ENCODE measurements at regions not wholly inside any gene's neighbourhood (a gene's known extent, or its start where the extent isn't known, plus 50 kb on each side); places are given as distances from the start of the nearest gene placed in this dataset.

DNA sequence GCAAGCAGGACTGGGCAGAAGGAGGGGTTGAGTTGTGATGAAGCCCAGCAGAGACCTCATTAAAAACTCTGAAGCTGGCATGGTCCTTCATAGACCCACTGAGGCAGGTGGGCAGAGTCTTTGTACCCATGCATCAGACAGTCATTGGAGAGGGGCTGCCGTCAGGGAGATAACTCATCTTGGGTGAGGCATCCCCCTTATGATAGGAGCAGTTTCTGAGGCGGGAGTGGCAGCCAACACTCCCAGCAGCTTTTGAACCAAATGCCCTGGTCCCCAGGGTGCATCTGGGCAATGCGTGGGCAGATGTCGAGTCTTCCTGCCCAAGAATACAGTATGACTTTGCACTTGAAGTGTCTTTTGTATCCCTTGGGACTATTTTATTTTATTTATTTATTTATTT lies 68.1 kb downstream of the HTR5A start:
- peaks cover 9% of the 10 kb centered on the region for H3K27me3 Mint-ChIP-seq (ENCODE audit: low read depth)
- CTCF ChIA-PET: no interaction called here
- no peak overlapping the region for H3K27ac Mint-ChIP-seq
- ATAC-seq (no peak), DNase-seq (no peak)
- no peaks in the 10 kb centered on the region for H3K4me1 Mint-ChIP-seq (ENCODE audit: low read depth)
- POLR2A ChIA-PET: no interaction called here
- no peak overlapping the region for H3K4me3 Mint-ChIP-seq
- no peaks in the 10 kb centered on the region for H3K36me3 Mint-ChIP-seq (ENCODE audit: low read depth)
- H3K9me3 Mint-ChIP-seq (ENCODE audit: insufficient read depth): no peaks in the 10 kb centered on the region

GRCh38 chr7:155141562-155141961 lies 71.4 kb downstream of the HTR5A start:
- Mint-ChIP-seq H3K9me3 (ENCODE audit: insufficient read depth) (no peaks in the 10 kb centered on the region), H3K27ac (no peak overlapping the region), H3K27me3 (ENCODE audit: low read depth) (peaks cover 11% of the 10 kb centered on the region), H3K36me3 (ENCODE audit: low read depth) (no peaks in the 10 kb centered on the region), H3K4me1 (ENCODE audit: low read depth) (no peaks in the 10 kb centered on the region), H3K4me3 (no peak overlapping the region)
- CTCF ChIA-PET: no interaction called here
- no peak for DNase-seq
- POLR2A ChIA-PET: no interaction called here
- no peak for ATAC-seq

DNA sequence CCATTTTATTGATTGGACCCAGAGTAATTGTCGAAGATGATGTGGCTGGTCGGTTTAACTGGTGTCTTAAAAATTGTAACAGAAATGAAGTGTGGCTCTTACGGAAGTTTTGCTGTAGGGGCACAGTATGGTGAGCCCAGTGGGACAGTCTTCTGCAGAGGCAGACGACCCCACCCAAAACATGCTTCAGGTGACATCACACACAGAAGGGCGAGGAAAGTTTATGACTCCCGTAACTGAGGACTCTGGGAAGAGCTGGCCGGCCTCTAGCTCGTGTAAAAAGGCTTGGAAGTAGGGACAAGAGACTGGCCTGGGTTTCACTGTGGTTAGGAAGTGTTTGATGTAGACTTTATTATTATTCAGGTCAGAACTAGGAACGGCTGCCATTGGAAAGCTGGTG lies 73.3 kb downstream of the HTR5A start:
- H3K36me3 Mint-ChIP-seq (ENCODE audit: low read depth): no peaks in the 10 kb centered on the region
- POLR2A ChIA-PET: interaction anchor here (0.7 kb wide), 1 partner anchor 64 kb away, joined by 4 read pairs; no protein-coding TSS in a partner anchor
- DNase-seq (no peak), ATAC-seq (no peak)
- H3K9me3 Mint-ChIP-seq (ENCODE audit: insufficient read depth): no peaks in the 10 kb centered on the region
- no peak overlapping the region for H3K4me3 Mint-ChIP-seq
- peaks cover 16% of the 10 kb centered on the region for H3K27me3 Mint-ChIP-seq (ENCODE audit: low read depth)
- no peak overlapping the region for H3K27ac Mint-ChIP-seq
- CTCF ChIA-PET: no interaction called here
- H3K4me1 Mint-ChIP-seq (ENCODE audit: low read depth): no peaks in the 10 kb centered on the region

- ATAC-seq (no peak), DNase-seq (no peak)
- H3K9me3 Mint-ChIP-seq (ENCODE audit: insufficient read depth): no peaks in the 10 kb centered on the region
- no peak overlapping the region for H3K4me3 Mint-ChIP-seq
- H3K36me3 Mint-ChIP-seq (ENCODE audit: low read depth): no peaks in the 10 kb centered on the region
- H3K4me1 Mint-ChIP-seq (ENCODE audit: low read depth): no peaks in the 10 kb centered on the region
- H3K27me3 Mint-ChIP-seq (ENCODE audit: low read depth): peaks cover 16% of the 10 kb centered on the region
- CTCF ChIA-PET: no interaction called here
- POLR2A ChIA-PET: no interaction called here
- no peak overlapping the region for H3K27ac Mint-ChIP-seq
Observed at GRCh38 chr7:155144371-155144770, 74.2 kb downstream of the HTR5A start.

GRCh38 chr7:155145477-155146255 lies 75.5 kb downstream of the HTR5A start:
- ChIA-PET POLR2A (no interaction called here), CTCF (no interaction called here)
- Mint-ChIP-seq H3K27ac (no peak overlapping the region), H3K4me1 (ENCODE audit: low read depth) (no peaks in the 10 kb centered on the region), H3K27me3 (ENCODE audit: low read depth) (peaks cover 16% of the 10 kb centered on the region), H3K9me3 (ENCODE audit: insufficient read depth) (no peaks in the 10 kb centered on the region), H3K4me3 (no peak overlapping the region), H3K36me3 (ENCODE audit: low read depth) (no peaks in the 10 kb centered on the region)
- DNase-seq: no peak
- ATAC-seq: no peak

DNA sequence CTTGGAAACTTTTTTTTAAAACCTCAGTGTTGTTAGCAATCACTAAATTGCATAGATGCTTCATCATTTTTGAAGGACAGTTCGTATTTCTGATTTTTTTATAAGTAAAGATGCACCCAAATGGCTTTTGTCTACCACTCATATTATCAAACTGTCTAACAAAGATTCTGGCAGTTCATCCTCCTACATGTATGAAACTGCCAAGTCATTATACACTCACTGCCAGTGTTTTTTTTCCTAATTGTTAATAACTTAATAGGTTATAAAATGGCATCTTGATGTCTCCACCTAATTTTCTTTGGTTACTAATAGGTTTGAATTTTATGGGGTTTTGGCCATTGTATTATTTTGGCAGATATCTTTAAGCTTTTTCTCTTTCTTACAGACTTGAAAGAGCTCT lies 77.0 kb downstream of the HTR5A start:
- ChIA-PET CTCF (no interaction called here), POLR2A (no interaction called here)
- Mint-ChIP-seq H3K27ac (no peak overlapping the region), H3K4me1 (ENCODE audit: low read depth) (no peaks in the 10 kb centered on the region), H3K4me3 (no peak overlapping the region), H3K9me3 (ENCODE audit: insufficient read depth) (peaks cover 6% of the 10 kb centered on the region), H3K36me3 (ENCODE audit: low read depth) (no peaks in the 10 kb centered on the region), H3K27me3 (ENCODE audit: low read depth) (peaks cover 12% of the 10 kb centered on the region)
- DNase-seq (no peak), ATAC-seq (no peak)

GRCh38 chr7:155147624-155148023 lies 77.5 kb downstream of the HTR5A start:
- DNase-seq (no peak), ATAC-seq (no peak)
- Mint-ChIP-seq H3K27ac (no peak overlapping the region), H3K36me3 (ENCODE audit: low read depth) (no peaks in the 10 kb centered on the region), H3K27me3 (ENCODE audit: low read depth) (peaks cover 10% of the 10 kb centered on the region), H3K4me1 (ENCODE audit: low read depth) (no peaks in the 10 kb centered on the region), H3K9me3 (ENCODE audit: insufficient read depth) (peaks cover 6% of the 10 kb centered on the region), H3K4me3 (no peak overlapping the region)
- POLR2A ChIA-PET: no interaction called here
- CTCF ChIA-PET: no interaction called here

DNA sequence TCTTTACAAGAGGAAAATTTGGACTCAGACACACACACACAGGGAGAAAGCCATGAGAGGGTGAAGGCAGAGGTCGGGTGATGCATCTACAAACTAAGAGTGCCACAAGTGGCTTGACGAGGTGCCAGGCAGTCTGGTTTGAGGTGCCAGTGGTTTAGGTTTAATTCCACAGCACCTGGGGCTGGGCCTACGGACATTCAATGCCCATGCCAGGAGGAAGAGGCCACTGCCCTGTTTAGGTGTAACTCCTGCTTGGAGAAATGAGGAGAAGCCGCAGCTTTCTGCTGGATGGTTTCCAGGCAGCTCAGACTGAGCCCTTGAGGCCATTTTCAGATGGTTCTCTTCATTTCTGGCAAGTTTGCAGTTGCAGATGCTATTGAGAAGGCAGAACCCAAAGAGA lies 83.6 kb downstream of the HTR5A start:
- no peak for ATAC-seq
- no peaks in the 10 kb centered on the region for H3K36me3 Mint-ChIP-seq (ENCODE audit: low read depth)
- CTCF ChIA-PET: no interaction called here

DNA sequence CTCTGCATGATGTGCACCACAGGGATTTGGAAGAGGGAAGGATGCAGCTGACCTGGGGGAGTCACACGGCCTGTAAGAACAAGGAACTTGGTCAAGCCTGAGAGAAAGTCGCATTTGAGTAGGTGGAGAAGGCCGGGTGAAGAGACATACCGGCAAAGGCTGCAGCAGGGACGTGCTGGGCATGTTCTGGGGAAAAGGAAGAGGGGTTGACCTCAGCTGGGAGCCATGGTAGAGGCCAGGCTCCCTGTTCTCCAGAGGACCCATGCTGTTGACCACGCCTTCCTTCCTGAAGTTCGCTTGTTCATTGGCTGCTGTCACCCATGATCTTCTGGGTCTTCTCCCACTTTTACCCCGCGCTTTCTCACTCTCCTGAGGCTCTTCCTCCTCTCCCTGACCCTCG lies 84.5 kb downstream of the HTR5A start:
- Mint-ChIP-seq H3K36me3 (ENCODE audit: low read depth) (no peaks in the 10 kb centered on the region), H3K4me3 (no peak overlapping the region), H3K4me1 (ENCODE audit: low read depth) (no peaks in the 10 kb centered on the region), H3K27ac (no peak overlapping the region), H3K9me3 (ENCODE audit: insufficient read depth) (peaks cover 6% of the 10 kb centered on the region), H3K27me3 (ENCODE audit: low read depth) (no peaks in the 10 kb centered on the region)
- DNase-seq (no peak), ATAC-seq (no peak)
- POLR2A ChIA-PET: no interaction called here
- CTCF ChIA-PET: no interaction called here

More for the DNA sequence above, 83.6 kb downstream of the HTR5A start:
- H3K4me3 Mint-ChIP-seq: no peak overlapping the region
- H3K27ac Mint-ChIP-seq: no peak overlapping the region
- DNase-seq: no peak
- H3K27me3 Mint-ChIP-seq (ENCODE audit: low read depth): no peaks in the 10 kb centered on the region
- H3K4me1 Mint-ChIP-seq (ENCODE audit: low read depth): no peaks in the 10 kb centered on the region
- H3K9me3 Mint-ChIP-seq (ENCODE audit: insufficient read depth): peaks cover 6% of the 10 kb centered on the region
- POLR2A ChIA-PET: no interaction called here

GRCh38 chr7:155161690-155162089 lies 91.6 kb downstream of the HTR5A start:
- POLR2A ChIA-PET: no interaction called here
- H3K36me3 Mint-ChIP-seq (ENCODE audit: low read depth): no peaks in the 10 kb centered on the region
- CTCF ChIA-PET: interaction anchor here (1.2 kb wide), 1 partner anchor 183 kb away, joined by 3 read pairs; no protein-coding TSS in a partner anchor
- no peak overlapping the region for H3K27ac Mint-ChIP-seq
- H3K4me1 Mint-ChIP-seq (ENCODE audit: low read depth): no peaks in the 10 kb centered on the region
- no peaks in the 10 kb centered on the region for H3K9me3 Mint-ChIP-seq (ENCODE audit: insufficient read depth)
- no peak overlapping the region for H3K4me3 Mint-ChIP-seq
- peaks cover 13% of the 10 kb centered on the region for H3K27me3 Mint-ChIP-seq (ENCODE audit: low read depth)
- DNase-seq (no peak), ATAC-seq (no peak)

- POLR2A ChIA-PET: no interaction called here
- no peaks in the 10 kb centered on the region for H3K36me3 Mint-ChIP-seq (ENCODE audit: low read depth)
- H3K27ac Mint-ChIP-seq: no peak overlapping the region
Observed at GRCh38 chr7:155162422-155162821, 92.3 kb downstream of the HTR5A start.

DNA sequence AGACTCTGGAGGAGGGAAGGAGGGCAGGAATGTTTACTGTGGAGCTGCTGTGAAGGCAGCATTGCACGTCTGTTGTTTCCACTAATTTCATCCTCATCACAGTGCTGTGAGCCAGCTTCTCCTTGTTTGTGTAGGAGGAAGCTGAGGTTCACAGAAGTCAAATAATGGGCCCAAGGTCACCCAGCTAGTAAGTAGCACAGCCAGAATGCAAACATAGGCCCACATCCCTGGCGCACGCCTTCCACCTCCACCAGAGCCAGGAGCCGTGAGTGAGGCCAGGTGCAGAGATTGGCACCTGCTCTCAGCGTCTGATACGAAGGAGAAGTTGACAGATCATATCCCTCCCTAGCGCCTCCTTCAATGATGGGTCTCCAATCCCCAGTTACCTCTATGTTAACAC lies 93.6 kb downstream of the HTR5A start:
- ChIA-PET POLR2A (no interaction called here), CTCF (no interaction called here)
- Mint-ChIP-seq H3K4me3 (no peak overlapping the region), H3K27me3 (ENCODE audit: low read depth) (peaks cover 13% of the 10 kb centered on the region), H3K4me1 (ENCODE audit: low read depth) (no peaks in the 10 kb centered on the region), H3K36me3 (ENCODE audit: low read depth) (no peaks in the 10 kb centered on the region), H3K27ac (no peak overlapping the region), H3K9me3 (ENCODE audit: insufficient read depth) (no peaks in the 10 kb centered on the region)
- ATAC-seq (no peak), DNase-seq (no peak)

More at GRCh38 chr7:155162422-155162821, 92.3 kb downstream of the HTR5A start:
- Mint-ChIP-seq H3K9me3 (ENCODE audit: insufficient read depth) (no peaks in the 10 kb centered on the region), H3K27me3 (ENCODE audit: low read depth) (peaks cover 13% of the 10 kb centered on the region), H3K4me1 (ENCODE audit: low read depth) (no peaks in the 10 kb centered on the region), H3K4me3 (no peak overlapping the region)
- CTCF ChIA-PET: interaction anchor here (1.2 kb wide), 1 partner anchor 183 kb away, joined by 3 read pairs; no protein-coding TSS in a partner anchor
- DNase-seq: no peak
- ATAC-seq: no peak

DNA sequence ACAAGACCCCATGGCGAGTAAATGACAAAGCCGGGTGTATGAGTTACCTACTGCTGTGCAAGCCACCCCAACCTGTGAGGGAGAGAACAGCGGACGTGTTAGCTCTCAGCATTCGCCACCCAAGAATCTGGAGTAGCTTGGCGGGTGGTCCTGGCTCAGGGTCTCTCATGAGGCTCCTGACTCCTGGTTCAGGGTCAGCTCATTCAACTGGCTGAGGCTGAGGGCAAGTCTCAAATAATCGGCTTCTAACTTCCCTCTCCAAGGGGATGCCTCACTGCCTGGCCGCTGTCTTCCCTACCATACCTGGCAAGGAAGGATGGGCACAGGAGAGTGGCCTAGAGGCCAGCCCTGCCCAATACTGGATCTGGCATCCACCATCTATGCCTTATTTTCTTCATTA lies 94.2 kb downstream of the HTR5A start:
- no peaks in the 10 kb centered on the region for H3K4me1 Mint-ChIP-seq (ENCODE audit: low read depth)
- no peaks in the 10 kb centered on the region for H3K36me3 Mint-ChIP-seq (ENCODE audit: low read depth)
- no peak overlapping the region for H3K27ac Mint-ChIP-seq
- DNase-seq (peak; percentile 13), ATAC-seq (no peak)
- CTCF ChIA-PET: no interaction called here
- POLR2A ChIA-PET: no interaction called here
- H3K4me3 Mint-ChIP-seq: no peak overlapping the region
- H3K9me3 Mint-ChIP-seq (ENCODE audit: insufficient read depth): no peaks in the 10 kb centered on the region
- peaks cover 13% of the 10 kb centered on the region for H3K27me3 Mint-ChIP-seq (ENCODE audit: low read depth)

Measured in activated CD8-positive, alpha-beta T cell treated with anti-CD3 and anti-CD28 coated beads, Interleukin-2, amount 10 ng/mL, durations not matched to agents 7 days and 5 days (primary cell).